ENCODE measurements at regions not wholly inside any gene's neighbourhood (a gene's known extent, or its start where the extent isn't known, plus 50 kb on each side); places are given as distances from the start of the nearest gene placed in this dataset.

DNA sequence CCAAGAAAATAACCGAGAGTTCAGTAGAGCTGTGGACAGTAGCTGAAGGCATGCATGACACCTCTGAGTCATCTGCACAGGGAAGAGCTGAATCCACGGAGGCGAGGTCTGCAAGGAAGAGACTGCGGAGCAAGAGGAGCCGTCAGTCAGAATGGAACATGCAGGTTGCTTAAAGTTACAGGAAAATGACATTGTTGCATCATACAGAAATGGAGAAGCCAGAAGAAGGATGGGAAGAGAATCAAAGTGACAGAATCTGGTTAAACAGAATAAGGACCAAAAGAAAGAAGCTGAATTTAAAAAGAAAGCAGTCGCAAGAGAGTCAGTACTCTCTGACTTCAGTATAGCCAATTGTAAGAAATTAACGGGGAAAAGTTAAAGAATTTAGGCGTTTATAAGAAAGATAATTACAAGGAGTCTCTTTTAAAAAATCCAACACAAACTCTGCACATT lies 533.8 kb downstream of the ADCYAP1 start:
- ChIA-PET POLR2A (no interaction called here), RAD21 (ENCODE audit: low non-redundant PET in 1 of 2, low total read pairs in 2 of 2, uncharacterized antibody in 2 of 2, unreplicated experiment in 2 of 2) (no interaction called here), CTCF (no interaction called here)
- no peak overlapping the region for H2AFZ ChIP-seq (ENCODE audit: low read depth, low read length, poor library complexity, severe bottlenecking)
- H3K4me1 ChIP-seq (ENCODE audit: control insufficient read depth in 1 of 2, insufficient read depth in 2 of 2, low read length in 2 of 2) = no peaks in the 10 kb centered on the region
- H3K27ac ChIP-seq (ENCODE audit: low read depth, low read length) = no peak overlapping the region
- no peak overlapping the region for H3K9ac ChIP-seq (ENCODE audit: low read length)
- no peaks in the 10 kb centered on the region for H4K20me1 ChIP-seq (ENCODE audit: insufficient read depth)
- DNase-seq (ENCODE audit: low read depth, low spot score) = no peak
- no TSS peak for BruUV-seq (replicated peaks)
- no peaks in the 10 kb centered on the region for H3K79me2 ChIP-seq (ENCODE audit: insufficient read depth, low read length)
- no peak overlapping the region for H3K4me2 ChIP-seq (ENCODE audit: low read length)
- H3K36me3 ChIP-seq (ENCODE audit: control insufficient read depth in 1 of 2, insufficient read depth in 2 of 2, low read length in 2 of 2) = no peaks in the 10 kb centered on the region
- no peaks in the 10 kb centered on the region for H3K9me2 ChIP-seq (ENCODE audit: insufficient read depth)
- no peak overlapping the region for H3K4me3 ChIP-seq (replicated peaks in 1 of 2; ENCODE audit: low read depth in 1 of 2, low read length in 2 of 2)
- ATAC-seq = no peak
- intact Hi-C loops (cut with micrococcal nuclease) = no loop called here
- no peaks in the 10 kb centered on the region for H3K9me3 ChIP-seq (ENCODE audit: control insufficient read depth in 1 of 2, insufficient read depth in 1 of 2, low read depth in 1 of 2, low read length in 2 of 2)
- H3K27me3 ChIP-seq (ENCODE audit: insufficient read depth, low read length) = peaks cover 16% of the 10 kb centered on the region
- no peak for TF ChIP-seq JUND (IDR thresholded peaks at IDR 0.05)
- TF ChIP-seq ZNF274 (IDR thresholded peaks at IDR 0.05; ENCODE audit: low read depth, low read length) = no peak
- no peak for TF ChIP-seq MAX (IDR thresholded peaks at IDR 0.05)
- TF ChIP-seq CTCF (IDR thresholded peaks at IDR 0.05 in 2 of 3, conservative IDR thresholded peaks at IDR 0.05 in 1 of 3; ENCODE audit: borderline replicate concordance in 1 of 3, insufficient read depth in 1 of 3, low read depth in 2 of 3, low read length in 2 of 3) = no peak
- TF ChIP-seq ZBTB33 (IDR thresholded peaks at IDR 0.05; ENCODE audit: extremely low read depth, insufficient replicate concordance, low read length) = no peak
